Forelimb muscle (tissue), 1 donor: ENCODE measurements at regions not wholly inside any gene's neighbourhood (a gene's known extent, or its start where the extent isn't known, plus 50 kb on each side); places are given as distances from the start of the nearest gene placed in this dataset.

ENCODE experiments used
- DNase-seq: peaks from one replicate; pipeline ENCODE4 v3.0.0-alpha.2; 2013; ENCODE audit warnings: low read depth

GRCh38 chr2:239500574-239501550 is 100.0 kb upstream of the HDAC4 start:
- no peak for DNase-seq

GRCh38 chr2:239499726-239500573 is 99.1 kb upstream of the HDAC4 start:
- peak; percentile 34 for DNase-seq

- no peak for DNase-seq
Measured at GRCh38 chr2:239498981-239499634, 98.3 kb upstream of the HDAC4 start.

- DNase-seq, result no peak
Measured at GRCh38 chr2:239498576-239498975, 97.8 kb upstream of the HDAC4 start.

GRCh38 chr2:239496700-239497099 is 95.9 kb upstream of the HDAC4 start:
- DNase-seq, result no peak

- DNase-seq, result no peak
Measured at GRCh38 chr2:239495791-239496233, 95.0 kb upstream of the HDAC4 start.

GRCh38 chr2:239495175-239495574 is 94.4 kb upstream of the HDAC4 start:
- DNase-seq, result no peak

GRCh38 chr2:239494578-239494977 is 93.8 kb upstream of the HDAC4 start:
- DNase-seq, result no peak

GRCh38 chr2:239489481-239489880 is 88.7 kb upstream of the HDAC4 start:
- DNase-seq, result no peak

- DNase-seq, result no peak
Measured at GRCh38 chr2:239488125-239488524, 87.3 kb upstream of the HDAC4 start.

GRCh38 chr2:239487272-239487671 is 86.5 kb upstream of the HDAC4 start:
- no peak for DNase-seq

- no peak for DNase-seq
Measured at GRCh38 chr2:239485622-239486021, 84.8 kb upstream of the HDAC4 start.

GRCh38 chr2:239484571-239485355 is 83.9 kb upstream of the HDAC4 start:
- DNase-seq, result no peak

- DNase-seq, result peak; percentile 60
Measured at GRCh38 chr2:239482778-239483712, 82.2 kb upstream of the HDAC4 start.

GRCh38 chr2:239479471-239479870 is 78.7 kb upstream of the HDAC4 start:
- DNase-seq, result no peak

- no peak for DNase-seq
Measured at GRCh38 chr2:239477591-239477990, 76.8 kb upstream of the HDAC4 start.

GRCh38 chr2:239476757-239477585 is 76.2 kb upstream of the HDAC4 start:
- DNase-seq, result no peak

GRCh38 chr2:239476029-239476756 is 75.4 kb upstream of the HDAC4 start:
- DNase-seq, result no peak
